ENCODE measurements at regions not wholly inside any gene's neighbourhood (a gene's known extent, or its start where the extent isn't known, plus 50 kb on each side); places are given as distances from the start of the nearest gene placed in this dataset.

DNA sequence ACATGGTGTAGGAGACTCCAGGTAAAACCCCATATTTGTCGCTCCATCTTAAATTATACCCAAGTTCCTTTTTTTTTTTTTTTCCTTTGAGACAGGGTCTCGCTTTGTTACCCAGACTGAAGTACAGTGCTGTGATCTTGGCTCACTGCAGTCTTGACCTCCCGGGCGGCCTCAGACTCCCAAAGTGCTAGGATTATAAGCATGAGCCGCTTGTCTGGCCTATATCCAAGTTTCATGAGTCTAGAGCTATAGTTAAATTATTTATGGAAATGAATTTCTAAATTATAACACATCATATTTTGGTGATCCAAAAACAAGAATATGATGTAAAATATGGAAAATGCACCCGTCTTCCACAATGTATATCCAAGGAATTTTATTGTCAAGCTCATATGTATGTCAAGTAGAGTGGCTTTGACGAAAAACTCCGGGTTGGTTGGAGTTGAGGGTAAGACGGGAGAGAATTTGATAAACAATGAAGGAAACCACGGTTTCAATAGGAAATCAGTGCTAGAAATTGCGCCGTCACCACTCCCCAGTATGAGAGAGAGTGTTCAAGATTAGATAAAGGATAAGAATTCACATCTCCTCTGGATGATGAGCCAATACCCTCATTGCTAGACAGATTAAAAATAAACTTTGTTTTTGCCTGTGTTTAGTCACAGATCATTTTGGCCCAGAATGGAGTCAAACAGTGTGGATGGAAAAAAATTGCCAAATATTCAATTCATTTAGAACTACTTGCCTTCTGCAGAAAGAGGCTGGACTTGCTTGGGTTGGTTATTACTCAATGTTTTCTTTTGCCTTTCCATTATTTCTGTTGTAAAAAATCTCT lies 209.2 kb upstream of the NR2F2 start:
- no peaks in the 10 kb centered on the region for H3K4me1 ChIP-seq (ENCODE audit: control insufficient read depth, extremely low read depth, insufficient read depth, low read length)
- H2AFZ ChIP-seq (ENCODE audit: low read length): no peak overlapping the region
- TF ChIP-seq EZH2 (IDR thresholded peaks at IDR 0.05; ENCODE audit: low read length, missing control alignments): no peak
- no peak for TF ChIP-seq CTCF (conservative IDR thresholded peaks at IDR 0.05 in 1 of 2, IDR thresholded peaks at IDR 0.05 in 1 of 2; ENCODE audit: low read depth in 1 of 2, low read length in 2 of 2)
- no peak overlapping the region for H3K4me3 ChIP-seq (replicated peaks in 1 of 4; ENCODE audit: control extremely low read depth in 1 of 4, insufficient read depth in 1 of 4, low read depth in 3 of 4, low read length in 4 of 4)
- no peaks in the 10 kb centered on the region for H3K27me3 ChIP-seq (ENCODE audit: control insufficient read depth, insufficient read depth, low read length)
- H3K9me3 ChIP-seq (ENCODE audit: control insufficient read depth, insufficient read depth, low read depth, low read length): no peaks in the 10 kb centered on the region
- H3K79me2 ChIP-seq (ENCODE audit: control insufficient read depth, insufficient read depth, low read length): no peaks in the 10 kb centered on the region
- no peak overlapping the region for H3K27ac ChIP-seq (ENCODE audit: insufficient read depth, low read length)
- H3K36me3 ChIP-seq (ENCODE audit: control insufficient read depth, insufficient read depth, low read length): no peaks in the 10 kb centered on the region
- no peak overlapping the region for H3K4me2 ChIP-seq (ENCODE audit: extremely low read depth, insufficient read depth, low read length)
- H3K9ac ChIP-seq (ENCODE audit: insufficient read depth, low read length): no peak overlapping the region
- no peaks in the 10 kb centered on the region for H4K20me1 ChIP-seq (ENCODE audit: control insufficient read depth, extremely low read depth, insufficient read depth, low read length)
- peak; percentile 66 to 67 for DNase-seq (ENCODE audit: low read depth in 2 of 2)

GRCh38 chr15:96122077-96123027 lies 208.1 kb upstream of the NR2F2 start:
- H3K27me3 ChIP-seq (ENCODE audit: control insufficient read depth, insufficient read depth, low read length): no peaks in the 10 kb centered on the region
- no peak overlapping the region for H3K4me3 ChIP-seq (replicated peaks in 1 of 4; ENCODE audit: control extremely low read depth in 1 of 4, insufficient read depth in 1 of 4, low read depth in 3 of 4, low read length in 4 of 4)
- TF ChIP-seq CTCF (conservative IDR thresholded peaks at IDR 0.05 in 1 of 2, IDR thresholded peaks at IDR 0.05 in 1 of 2; ENCODE audit: low read depth in 1 of 2, low read length in 2 of 2) (no peak), EZH2 (IDR thresholded peaks at IDR 0.05; ENCODE audit: low read length, missing control alignments) (no peak)
- H3K9ac ChIP-seq (ENCODE audit: insufficient read depth, low read length): no peak overlapping the region
- H3K4me2 ChIP-seq (ENCODE audit: extremely low read depth, insufficient read depth, low read length): no peak overlapping the region
- H3K79me2 ChIP-seq (ENCODE audit: control insufficient read depth, insufficient read depth, low read length): no peaks in the 10 kb centered on the region
- H2AFZ ChIP-seq (ENCODE audit: low read length): no peak overlapping the region
- H3K36me3 ChIP-seq (ENCODE audit: control insufficient read depth, insufficient read depth, low read length): no peaks in the 10 kb centered on the region
- no peaks in the 10 kb centered on the region for H4K20me1 ChIP-seq (ENCODE audit: control insufficient read depth, extremely low read depth, insufficient read depth, low read length)
- H3K9me3 ChIP-seq (ENCODE audit: control insufficient read depth, insufficient read depth, low read depth, low read length): no peaks in the 10 kb centered on the region
- no peaks in the 10 kb centered on the region for H3K4me1 ChIP-seq (ENCODE audit: control insufficient read depth, extremely low read depth, insufficient read depth, low read length)
- H3K27ac ChIP-seq (ENCODE audit: insufficient read depth, low read length): no peak overlapping the region
- peak; percentile 18 to 30 for DNase-seq (ENCODE audit: low read depth in 2 of 2)

- Histone ChIP-seq H4K20me1 (ENCODE audit: control insufficient read depth, extremely low read depth, insufficient read depth, low read length) (no peaks in the 10 kb centered on the region), H2AFZ (ENCODE audit: low read length) (no peak overlapping the region), H3K9ac (ENCODE audit: insufficient read depth, low read length) (no peak overlapping the region), H3K4me1 (ENCODE audit: control insufficient read depth, extremely low read depth, insufficient read depth, low read length) (no peaks in the 10 kb centered on the region), H3K9me3 (ENCODE audit: control insufficient read depth, insufficient read depth, low read depth, low read length) (no peaks in the 10 kb centered on the region), H3K4me2 (ENCODE audit: extremely low read depth, insufficient read depth, low read length) (no peak overlapping the region), H3K36me3 (ENCODE audit: control insufficient read depth, insufficient read depth, low read length) (no peaks in the 10 kb centered on the region), H3K27me3 (ENCODE audit: control insufficient read depth, insufficient read depth, low read length) (no peaks in the 10 kb centered on the region), H3K4me3 (replicated peaks in 1 of 4; ENCODE audit: control extremely low read depth in 1 of 4, insufficient read depth in 1 of 4, low read depth in 3 of 4, low read length in 4 of 4) (no peak overlapping the region), H3K27ac (ENCODE audit: insufficient read depth, low read length) (no peak overlapping the region), H3K79me2 (ENCODE audit: control insufficient read depth, insufficient read depth, low read length) (no peaks in the 10 kb centered on the region)
- DNase-seq (ENCODE audit: low read depth in 2 of 2): no peak
- TF ChIP-seq CTCF (conservative IDR thresholded peaks at IDR 0.05 in 1 of 2, IDR thresholded peaks at IDR 0.05 in 1 of 2; ENCODE audit: low read depth in 1 of 2, low read length in 2 of 2) (no peak), EZH2 (IDR thresholded peaks at IDR 0.05; ENCODE audit: low read length, missing control alignments) (no peak)
These were observed 207.5 kb upstream of the NR2F2 start for GRCh38 chr15:96123028-96123400.

All from fibroblast of lung (primary cell).